AG04450 (cell line): ENCODE measurements at regions not wholly inside any gene's neighbourhood (a gene's known extent, or its start where the extent isn't known, plus 50 kb on each side); places are given as distances from the start of the nearest gene placed in this dataset.

Experiments
- CTCF ChIA-PET: fragments of 300-600, 350-600 bp; formaldehyde crosslinking; extraction: SDS; loops from one replicate; lab custom pipeline; 2022; ENCODE audit warnings: antibody characterized with exemption, inconsistent platforms; lab: Charles Lee
- POLR2A ChIA-PET: fragments of 350-600 bp; formaldehyde crosslinking; extraction: SDS; loops from one replicate; lab custom pipeline; 2021; ENCODE audit warnings: antibody characterized with exemption, inconsistent platforms; lab: Yijun Ruan, JAX
- DNase-seq: peaks from one replicate; pipeline ENCODE4 v3.0.0-alpha.2; 2011; ENCODE audit warnings: low read depth, low spot score
- H3K27ac ChIP-seq: one replicate; pipeline ENCODE4 v1.5.1; 2012; ENCODE audit warnings: low read depth, low read length, control low read depth
- H3K27me3 ChIP-seq: one replicate; pipeline ENCODE4 v1.6.0; 2012; ENCODE audit warnings: low read length; ENCODE audit not compliant: control insufficient read depth, insufficient read depth
- H3K4me3 ChIP-seq: 2 replicates; pipeline ENCODE4 v1.5.1; 2011; ENCODE audit warnings: mild to moderate bottlenecking, low read depth, low read length, control low read depth
- H3K9me3 ChIP-seq: 2 replicates; pipeline ENCODE4 v1.5.1; 2012; ENCODE audit warnings: low read length; ENCODE audit not compliant: control insufficient read depth, insufficient read depth
- CTCF ChIP-seq: IDR thresholded peaks from 2 replicates; pipeline ENCODE4 v1.5.1; 2011; ENCODE audit warnings: low read depth, low read length, control low read depth, inconsistent platforms

DNA sequence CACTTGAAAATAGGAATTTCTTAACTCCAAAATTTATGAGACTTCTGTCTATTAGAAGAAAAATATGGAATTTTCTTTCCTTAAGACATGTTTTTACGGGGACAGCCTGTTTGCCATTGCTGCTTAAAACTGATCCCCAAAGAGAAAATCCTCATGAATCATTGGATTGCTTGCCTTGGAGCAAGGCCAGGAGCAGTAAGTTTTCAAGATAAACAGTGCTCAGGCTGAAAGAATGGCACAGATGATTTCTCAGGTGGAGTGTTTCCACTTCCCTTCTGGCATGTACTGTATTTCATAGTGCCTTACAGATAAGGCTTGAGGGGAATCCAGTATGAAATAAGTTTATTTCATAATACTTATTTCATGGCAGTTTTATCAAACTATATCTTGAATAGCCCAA is 74.3 kb upstream of the MMADHC start:
- Histone ChIP-seq H3K27me3 (no peaks in the 10 kb centered on the region), H3K27ac (no peak overlapping the region), H3K9me3 (no peaks in the 10 kb centered on the region; the same call in 1 of the 2 replicates), H3K4me3 (no peak overlapping the region)
- ChIA-PET CTCF (no interaction called here), POLR2A (no interaction called here)
- TF ChIP-seq CTCF = no peak
- DNase-seq = peak; percentile 37

DNA sequence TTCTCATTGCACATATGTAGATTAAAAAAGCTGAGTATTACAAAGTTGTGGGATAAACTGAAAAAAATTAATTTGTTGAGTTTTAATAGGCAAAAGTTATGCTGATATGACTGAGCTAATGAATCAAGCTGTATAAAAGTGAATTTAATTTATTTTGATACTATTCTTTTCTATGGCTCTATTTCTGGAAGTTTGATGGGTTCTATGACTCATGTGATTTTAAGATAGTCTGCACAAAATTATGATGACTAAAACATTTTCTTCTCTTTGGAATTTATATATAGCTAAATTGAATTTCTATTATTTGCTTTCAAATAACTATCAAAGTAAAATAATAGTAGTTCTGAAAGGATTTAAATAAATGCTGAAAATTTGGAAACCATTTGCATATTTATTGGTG is 71.0 kb upstream of the MMADHC start:
- no peaks in the 10 kb centered on the region for H3K27me3 ChIP-seq
- no peak for TF ChIP-seq CTCF
- CTCF ChIA-PET = no interaction called here
- DNase-seq = no peak
- no peak overlapping the region for H3K27ac ChIP-seq
- POLR2A ChIA-PET = interaction anchor here (1.0 kb wide), 1 partner anchor 10 kb away, joined by 3 read pairs; no protein-coding TSS in a partner anchor
- H3K4me3 ChIP-seq = no peak overlapping the region
- no peaks in the 10 kb centered on the region for H3K9me3 ChIP-seq

DNA sequence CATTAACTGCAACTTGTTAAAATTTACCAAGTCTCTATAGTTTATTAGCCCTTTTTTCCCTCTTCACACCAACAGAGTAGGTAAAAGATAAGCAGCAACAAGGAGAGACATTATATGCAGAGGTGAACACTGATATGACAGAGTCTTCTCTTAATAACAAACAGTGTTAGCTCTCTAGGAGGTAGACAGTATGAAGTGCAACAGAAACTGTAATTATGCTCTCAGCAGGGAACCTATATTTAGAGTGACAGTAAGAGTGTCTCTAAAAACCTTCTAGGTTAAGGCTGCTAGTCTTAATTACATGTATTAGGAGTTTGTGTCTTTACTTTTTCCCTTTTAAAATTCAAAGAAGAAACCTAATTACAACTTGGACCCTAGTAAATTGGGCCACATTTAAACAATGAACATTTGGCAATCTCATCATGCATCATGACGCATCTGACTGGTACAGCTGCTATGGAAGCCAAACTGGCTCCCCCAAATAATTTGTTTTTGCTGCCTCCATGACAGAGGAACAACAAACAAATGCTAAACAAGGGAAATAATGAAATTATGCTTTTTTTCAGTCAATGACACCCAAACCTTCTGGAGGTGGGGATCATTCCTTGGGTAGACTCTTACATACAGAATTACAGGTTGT is 69.9 kb upstream of the MMADHC start:
- CTCF ChIA-PET = no interaction called here
- no peak for TF ChIP-seq CTCF
- DNase-seq = no peak
- no peak overlapping the region for H3K27ac ChIP-seq
- POLR2A ChIA-PET = no interaction called here
- H3K9me3 ChIP-seq = no peaks in the 10 kb centered on the region
- no peaks in the 10 kb centered on the region for H3K27me3 ChIP-seq
- H3K4me3 ChIP-seq = no peak overlapping the region

DNA sequence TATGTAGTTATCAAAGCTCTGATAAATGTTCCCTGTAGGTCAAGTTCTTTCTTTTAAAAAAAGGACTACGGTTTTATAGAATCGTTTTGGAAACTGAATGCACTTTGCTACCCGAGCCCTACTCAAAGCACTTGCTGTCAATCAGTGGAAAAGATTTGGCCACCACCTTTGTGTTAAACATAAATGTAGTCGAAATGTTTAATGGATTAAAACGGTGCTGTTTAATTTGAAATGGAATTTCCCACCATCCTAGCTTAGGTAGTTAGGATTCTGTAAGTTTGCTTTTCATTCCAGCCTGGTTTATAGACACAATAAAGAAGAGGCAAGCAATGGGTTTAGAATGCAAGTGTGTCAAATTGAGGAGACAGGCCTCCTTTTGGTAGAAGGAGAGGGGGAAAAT is 69.4 kb upstream of the MMADHC start:
- Histone ChIP-seq H3K4me3 (no peak overlapping the region), H3K27me3 (no peaks in the 10 kb centered on the region), H3K27ac (no peak overlapping the region), H3K9me3 (no peaks in the 10 kb centered on the region)
- ChIA-PET POLR2A (no interaction called here), CTCF (no interaction called here)
- no peak for TF ChIP-seq CTCF
- DNase-seq = no peak

GRCh38 chr2:149653831-149654445 is 66.4 kb upstream of the MMADHC start:
- H3K27ac ChIP-seq = no peak overlapping the region
- POLR2A ChIA-PET = no interaction called here
- H3K9me3 ChIP-seq = no peaks in the 10 kb centered on the region
- CTCF ChIA-PET = no interaction called here
- no peak for TF ChIP-seq CTCF
- DNase-seq = no peak
- H3K27me3 ChIP-seq = no peaks in the 10 kb centered on the region
- H3K4me3 ChIP-seq = no peak overlapping the region
